Dermis microvascular lymphatic vessel endothelial cell (primary cell): ENCODE measurements at regions not wholly inside any gene's neighbourhood (a gene's known extent, or its start where the extent isn't known, plus 50 kb on each side); places are given as distances from the start of the nearest gene placed in this dataset.
"Not testable (repeated sequence)": the region's sequence is repeated elsewhere in the genome, so short reads cannot be mapped to it uniquely, and the experiment has no call there.

ENCODE experiments used
- DNase-seq, 2 donors: peaks; one replicate each; pipeline versions ENCODE4 v3.0.0 to v3.0.0-alpha.2; 2010; ENCODE audit warnings: low read depth in 2 of 2

- DNase-seq = no peak
Observed at GRCh38 chr1:192418552-192419285, 101.9 kb downstream of the RGS21 start.

DNA sequence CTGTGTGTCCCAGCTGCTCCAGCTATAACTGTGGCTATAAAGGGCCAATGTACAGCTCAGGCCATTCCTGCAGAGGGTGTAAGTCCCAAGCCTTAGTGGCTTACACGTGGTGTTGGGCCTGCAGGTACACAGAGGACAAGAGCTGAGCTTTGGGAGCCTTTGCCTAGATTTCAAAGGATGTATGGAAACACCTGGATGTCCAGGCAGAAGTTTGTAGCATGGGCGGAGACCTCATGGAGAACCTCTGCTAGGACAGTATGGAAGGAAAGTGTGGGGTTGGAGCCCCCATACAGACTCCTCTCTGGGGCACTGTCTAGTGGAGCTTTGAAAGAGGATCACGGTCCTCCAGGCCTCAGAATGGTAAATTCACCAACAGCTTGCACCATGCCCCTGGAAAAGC is 113.9 kb downstream of the RGS21 start:
- DNase-seq = no peak

GRCh38 chr1:192435704-192436103 is 118.9 kb downstream of the RGS21 start:
- DNase-seq = no peak

DNA sequence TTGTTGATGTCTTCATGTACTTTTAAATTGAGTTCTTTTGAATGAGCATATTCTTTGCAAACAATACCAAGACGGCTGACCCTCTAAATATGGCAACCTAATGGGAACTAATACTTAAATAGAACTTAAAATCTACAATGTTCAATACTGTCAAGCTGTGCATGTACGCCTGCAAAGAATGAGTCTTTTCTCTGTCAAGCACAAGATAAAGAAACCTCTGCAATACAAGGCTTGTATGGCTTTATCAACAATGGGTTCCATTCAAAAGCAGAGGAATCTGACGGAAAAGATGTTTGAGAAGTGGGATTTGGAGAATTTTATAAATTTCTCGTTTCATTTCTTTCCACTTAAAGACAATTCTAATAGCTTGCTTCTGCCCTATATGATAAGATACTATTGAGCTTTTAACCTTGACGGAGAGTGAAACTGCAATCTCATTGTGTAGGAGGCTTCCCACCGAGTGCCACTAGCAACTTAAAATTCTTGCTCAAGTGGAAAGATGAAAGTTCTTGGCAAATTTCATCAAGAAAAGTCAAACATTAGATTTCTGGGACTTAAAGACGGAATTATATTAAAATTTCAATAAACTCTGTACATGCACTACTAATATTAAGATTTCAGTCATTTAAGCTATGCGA is 119.8 kb downstream of the RGS21 start:
- no peak for DNase-seq

DNA sequence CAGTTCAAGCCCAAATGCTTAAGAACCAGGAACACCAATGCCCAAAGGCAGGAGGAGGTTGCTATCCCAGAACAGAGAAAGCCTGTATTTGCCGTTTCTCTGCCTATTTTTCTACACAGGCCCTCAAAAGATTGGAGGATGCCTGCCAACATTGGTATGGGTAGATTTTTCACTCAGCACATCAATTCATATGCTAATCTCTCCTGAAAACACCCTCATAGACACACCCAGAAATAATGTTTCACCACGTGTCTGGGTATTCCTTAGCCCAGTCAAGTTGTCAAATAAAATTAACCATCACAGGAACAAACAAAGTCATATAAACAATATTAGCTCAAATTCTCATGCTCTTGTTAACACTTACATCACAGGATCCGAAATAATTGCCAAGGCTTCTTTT is 121.9 kb downstream of the RGS21 start:
- DNase-seq = no peak

GRCh38 chr1:192439373-192440025 is 122.7 kb downstream of the RGS21 start:
- peak in 1 of 2 donors; percentile 69 for DNase-seq

DNA sequence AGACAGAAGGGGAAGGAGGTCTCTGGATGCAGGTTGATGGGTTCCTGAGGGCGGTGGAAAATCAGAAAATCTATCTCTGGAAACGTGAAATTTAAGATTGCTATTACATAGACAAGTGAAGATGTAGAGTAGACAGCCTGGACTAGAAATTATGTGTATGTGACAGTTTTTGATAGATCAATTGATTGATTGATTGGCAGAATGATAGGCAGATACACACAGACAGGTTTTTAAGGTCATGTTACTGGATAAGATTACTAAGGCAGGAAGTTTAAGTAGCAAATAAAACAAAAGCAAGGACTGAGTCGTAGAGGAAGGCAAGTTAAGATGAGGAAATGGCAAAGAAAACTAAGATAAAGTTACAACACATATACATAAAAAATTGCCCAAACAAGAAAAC is 124.7 kb downstream of the RGS21 start:
- DNase-seq = no peak

GRCh38 chr1:192442736-192443135 is 125.9 kb downstream of the RGS21 start:
- peak in 1 of 2 donors; percentile 7 for DNase-seq

DNA sequence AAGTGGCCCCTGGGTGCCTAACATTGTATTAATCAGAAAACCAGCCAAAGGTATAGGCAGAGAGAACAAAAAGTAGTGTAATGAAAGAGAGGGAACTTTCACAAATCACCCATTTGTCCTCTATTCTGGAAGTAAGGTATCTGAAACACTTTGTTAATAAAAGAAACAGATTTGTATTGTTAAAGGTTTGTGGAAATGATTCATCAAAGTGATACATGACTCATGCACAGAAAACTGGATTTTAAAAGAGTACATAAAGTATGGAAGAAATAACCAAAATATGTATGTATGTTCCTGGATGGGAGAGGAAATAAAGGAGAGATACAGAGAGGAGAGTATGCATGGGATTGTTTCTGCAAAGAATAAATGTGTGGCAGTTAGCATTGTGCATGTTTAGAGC is 126.8 kb downstream of the RGS21 start:
- DNase-seq = peak in 1 of 2 donors; percentile 36

GRCh38 chr1:192445241-192445640 is 128.4 kb downstream of the RGS21 start:
- DNase-seq = no peak

GRCh38 chr1:192445839-192446489 is 129.2 kb downstream of the RGS21 start:
- DNase-seq = peak; percentile 25 to 58

DNA sequence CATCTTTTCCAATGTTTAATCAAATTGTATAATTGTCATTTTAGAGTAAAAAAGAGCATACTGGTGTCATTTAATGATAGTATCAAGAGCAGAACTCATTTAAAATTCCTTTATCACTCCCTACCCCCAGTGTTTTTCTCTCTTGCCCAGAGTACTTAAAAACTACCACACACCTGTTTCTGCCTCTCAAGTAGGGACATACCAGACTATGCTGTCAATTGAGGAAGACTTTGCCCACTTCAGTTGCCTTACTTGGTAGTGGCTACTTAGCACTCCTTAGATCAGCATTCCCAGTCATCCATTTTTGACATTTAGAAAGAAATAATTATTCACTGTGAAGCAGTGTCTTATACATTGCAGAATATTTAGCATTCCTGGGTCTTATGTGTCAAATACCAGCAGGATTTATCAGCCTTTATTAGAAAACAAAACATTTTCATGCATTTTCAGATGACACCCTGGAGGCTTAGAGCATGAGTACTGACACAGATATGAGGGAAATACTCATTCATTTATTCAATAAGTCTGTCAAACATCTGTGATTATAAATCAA is 127.5 kb upstream of the RGS1 start:
- no peak for DNase-seq

DNA sequence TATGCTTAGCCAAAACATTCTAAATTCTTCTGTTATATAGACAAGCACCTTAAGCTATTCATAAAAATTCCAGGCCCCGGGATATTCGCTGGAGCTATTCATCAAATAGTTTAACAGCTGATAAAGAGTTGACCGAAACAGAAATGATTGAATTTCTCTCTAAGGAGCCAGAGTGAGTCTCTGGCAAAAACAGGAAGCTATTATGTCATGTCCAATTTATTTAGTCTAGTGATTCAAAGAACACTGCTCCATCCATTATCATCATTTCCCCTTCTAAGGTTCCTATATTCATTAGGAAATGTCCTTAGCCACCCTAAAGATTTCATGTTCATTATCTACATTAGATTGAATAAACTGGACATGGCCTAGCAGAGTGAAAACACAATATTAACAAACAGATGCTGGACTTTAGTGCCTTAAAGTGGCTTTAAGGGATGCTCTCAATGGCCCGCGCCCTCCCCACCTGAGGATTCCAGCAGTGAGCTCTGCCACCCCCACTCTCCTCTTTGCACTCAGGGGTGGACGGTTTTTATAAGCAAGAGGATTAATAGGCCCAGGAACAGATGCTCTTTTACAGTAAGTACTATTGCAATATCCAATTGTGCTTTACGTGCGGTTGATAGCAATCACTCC is 122.1 kb upstream of the RGS1 start:
- DNase-seq = peak in 1 of 2 donors; percentile 43

- no peak for DNase-seq
Observed at GRCh38 chr1:192459467-192459866, 116.1 kb upstream of the RGS1 start.

GRCh38 chr1:192461684-192462083 is 113.9 kb upstream of the RGS1 start:
- no peak for DNase-seq

DNA sequence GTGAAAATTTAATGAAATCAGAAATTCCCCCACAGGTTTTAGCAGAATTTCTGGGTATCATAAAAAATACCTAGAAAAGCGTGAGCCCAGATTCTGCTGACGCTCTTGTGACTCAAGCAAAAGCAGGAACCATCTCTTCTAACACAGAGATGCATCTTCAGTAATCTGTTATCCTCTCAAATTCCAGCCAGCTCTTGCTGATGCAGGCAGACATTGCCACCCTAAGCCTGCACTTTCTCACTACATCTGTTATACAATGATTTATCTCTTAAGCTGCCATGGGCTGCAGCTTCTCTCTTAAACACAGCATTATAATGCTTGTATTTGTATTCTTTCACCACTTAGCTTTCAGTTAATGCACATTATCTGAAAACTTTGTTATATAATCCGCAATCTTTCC is 113.0 kb upstream of the RGS1 start:
- DNase-seq = no peak

GRCh38 chr1:192463661-192464060 is 111.9 kb upstream of the RGS1 start:
- DNase-seq = no peak

GRCh38 chr1:192465221-192465620 is 110.4 kb upstream of the RGS1 start:
- not testable (repeated sequence) for DNase-seq

DNA sequence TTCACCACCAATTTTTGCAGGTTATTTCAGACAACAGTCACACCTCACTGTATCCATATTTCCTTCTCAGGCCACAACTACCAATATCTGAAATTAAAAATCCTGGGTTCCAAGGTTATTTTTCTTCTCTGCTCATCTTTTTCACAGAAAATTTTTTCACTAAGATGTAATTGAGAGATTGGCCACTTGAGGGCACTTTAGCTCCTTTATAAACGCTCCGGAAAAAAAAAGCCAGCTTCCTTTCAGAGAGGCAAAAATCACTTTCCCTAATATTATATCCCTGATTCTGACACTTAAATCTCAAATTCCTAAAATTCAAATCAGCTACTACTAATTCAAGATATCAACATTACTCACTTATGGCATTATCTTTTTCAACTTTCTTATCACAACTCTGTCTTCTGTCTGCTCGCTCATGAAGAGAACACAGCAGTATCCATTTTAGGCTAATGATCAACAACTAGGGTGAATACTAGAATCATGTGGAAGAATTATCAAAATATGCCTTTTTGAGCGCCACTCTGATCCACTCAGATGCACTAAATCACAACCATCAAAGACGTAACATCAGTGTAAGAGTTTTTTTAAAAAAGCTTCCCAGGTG is 101.4 kb upstream of the RGS1 start:
- peak in 1 of 2 donors; percentile 33 for DNase-seq

DNA sequence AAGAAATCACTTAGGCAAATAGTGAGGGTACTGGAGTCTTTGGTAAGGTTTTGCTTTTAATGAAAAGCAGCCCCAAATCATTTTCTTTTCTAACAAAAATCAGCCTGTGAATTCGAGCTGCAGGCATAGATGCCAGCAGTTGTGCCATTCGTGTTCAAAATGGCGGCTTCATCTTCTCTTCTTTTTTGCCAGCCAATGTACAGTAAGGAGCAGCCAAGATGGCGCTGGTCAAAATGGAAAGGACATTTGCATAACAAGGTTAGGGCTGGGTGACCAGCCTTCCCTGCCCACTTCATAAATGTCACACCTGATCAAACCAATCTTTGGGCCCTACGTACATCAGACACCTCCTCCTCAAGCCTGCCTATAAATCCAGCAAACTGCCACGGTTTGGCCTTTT is 100.2 kb upstream of the RGS1 start:
- no peak for DNase-seq

GRCh38 chr1:192475970-192476369 is 99.6 kb upstream of the RGS1 start:
- DNase-seq = no peak
